A549 (cell line): ENCODE measurements at regions not wholly inside any gene's neighbourhood (a gene's known extent, or its start where the extent isn't known, plus 50 kb on each side); places are given as distances from the start of the nearest gene placed in this dataset.

Source experiments
- ATAC-seq, 2 experiments: fragments of 200-7000 bp in 1 of 2; fragments of >200 bp in 1 of 2; cut with Nextera tagmentation in 1 of 2; cut with Tn5 transposase in 1 of 2; 3 replicates each; pipeline versions ENCODE4 v1.8.0 to v1.9.1; 2018 to 2020; ENCODE audit warnings: mild to moderate bottlenecking in 1 of 2, moderate library complexity in 1 of 2
- CTCF ChIA-PET: fragments of 300-600 bp; sonication (Branson Sonifier 250); formaldehyde crosslinking; extraction: SDS; loops from one replicate; lab custom pipeline; 2021; ENCODE audit warnings: antibody characterized with exemption, inconsistent platforms; lab: Yijun Ruan, JAX
- POLR2A ChIA-PET: fragments of 350-600 bp; formaldehyde crosslinking; extraction: SDS; loops from one replicate; lab custom pipeline; 2021; ENCODE audit warnings: antibody characterized with exemption, inconsistent platforms; lab: Yijun Ruan, JAX
- DNase-seq, 2 experiments: peaks; one replicate each; pipeline versions ENCODE4 v3.0.0 to v3.0.0-alpha.2; 2011 to 2016; ENCODE audit warnings: low read depth in 1 of 2, low spot score in 1 of 2
- FAIRE-seq: peaks from 2 replicates; lab custom pipeline; 2011; peaks lifted over from hg19 to GRCh38; lab: Jason Lieb, UNC
- H3K27ac ChIP-seq, 2 experiments: fragments of >200 bp; sonication (Bioruptor Twin); formaldehyde crosslinking; 3 replicates each; pipeline ENCODE4 v1.5.1; 2016 to 2017
- H3K4me1 ChIP-seq: fragments of >200 bp; sonication (Bioruptor Twin); formaldehyde crosslinking; 3 replicates; pipeline ENCODE4 v1.6.1; 2016
- H3K4me2 ChIP-seq: fragments of >200 bp; sonication (Bioruptor Twin); formaldehyde crosslinking; 3 replicates; pipeline ENCODE4 v1.6.1; 2016
- H3K4me3 ChIP-seq: fragments of >200 bp; sonication (Bioruptor Twin); formaldehyde crosslinking; 3 replicates; pipeline ENCODE4 v1.5.1; 2016
- H3K9me3 ChIP-seq: fragments of >200 bp; sonication (Bioruptor Twin); formaldehyde crosslinking; 3 replicates; pipeline ENCODE4 v1.6.1; 2016
- BHLHE40 ChIP-seq: IDR thresholded peaks from 2 replicates; pipeline ENCODE4 v1.6.1; 2012; ENCODE audit warnings: low read depth, low read length, inconsistent platforms
- CHD2 ChIP-seq: fragments of 150-350 bp; IDR thresholded peaks from 2 replicates; pipeline ENCODE4 v1.6.1; 2014; ENCODE audit warnings: low read length; ENCODE audit not compliant: partially characterized antibody
- EHMT2 ChIP-seq: fragments of 200-600 bp; sonication (generic); IDR thresholded peaks from 2 replicates; pipeline ENCODE4 v1.6.1; 2016; ENCODE audit warnings: antibody characterized with exemption, low read depth, mild to moderate bottlenecking, moderate library complexity
- EP300 ChIP-seq, 2 experiments: fragments of >200 bp; sonication (Bioruptor Twin); formaldehyde crosslinking; IDR thresholded peaks; 2 replicates in 1 of 2; 3 replicates in 1 of 2; pipeline ENCODE4 v1.6.1; 2016 to 2017
- FOSB ChIP-seq: fragments of 250-450 bp; sonication (Bioruptor Pico); IDR thresholded peaks from 2 replicates; pipeline ENCODE4 v1.5.0; 2020; ENCODE audit warnings: mild to moderate bottlenecking, moderate library complexity
- FOSL2 ChIP-seq, 2 experiments: fragments of 450-650 bp in 1 of 2; fragments of >200 bp in 1 of 2; sonication (Bioruptor Twin) in 1 of 2; formaldehyde crosslinking; IDR thresholded peaks; 2 replicates each; pipeline versions ENCODE4 v1.5.0 to v1.6.1; 2016 to 2020; ENCODE audit warnings: mild to moderate bottlenecking in 1 of 2, moderate library complexity in 1 of 2
- FOXS1 ChIP-seq: fragments of 250-450 bp; sonication (Bioruptor Pico); IDR thresholded peaks from 2 replicates; pipeline ENCODE4 v1.5.0; 2020; ENCODE audit warnings: mild to moderate bottlenecking, moderate library complexity
- HDAC2 ChIP-seq: fragments of 200-600 bp; sonication (generic); IDR thresholded peaks from 2 replicates; pipeline ENCODE4 v1.6.1; 2016
- HEYL ChIP-seq: fragments of 250-450 bp; sonication (Bioruptor Pico); IDR thresholded peaks from 2 replicates; pipeline ENCODE4 v1.8.0; 2021; ENCODE audit warnings: mild to moderate bottlenecking, moderate library complexity
- HOXA7 ChIP-seq: fragments of 250-450 bp; sonication (Bioruptor Pico); IDR thresholded peaks from 2 replicates; pipeline ENCODE4 v1.5.0; 2020; ENCODE audit warnings: mild to moderate bottlenecking, moderate library complexity
- HOXB5 ChIP-seq: fragments of 250-450 bp; sonication (Bioruptor Pico); IDR thresholded peaks from 2 replicates; pipeline ENCODE4 v1.5.0; 2020; ENCODE audit warnings: mild to moderate bottlenecking, moderate library complexity
- JUN ChIP-seq, 2 experiments: fragments of >200 bp; sonication (Bioruptor Twin); formaldehyde crosslinking; IDR thresholded peaks; 2 replicates in 1 of 2; 3 replicates in 1 of 2; pipeline ENCODE4 v1.6.1; 2016 to 2017
- KDM1A ChIP-seq: fragments of 200-600 bp; sonication (generic); IDR thresholded peaks from 2 replicates; pipeline ENCODE4 v1.6.1; 2016; ENCODE audit warnings: low read depth, mild to moderate bottlenecking
- NPAS2 ChIP-seq: fragments of 250-450 bp; sonication (Bioruptor Pico); IDR thresholded peaks from 2 replicates; pipeline ENCODE4 v1.8.0; 2022; ENCODE audit warnings: mild to moderate bottlenecking, moderate library complexity, borderline replicate concordance
- NR3C1 ChIP-seq: fragments of >200 bp; sonication (Bioruptor Twin); formaldehyde crosslinking; IDR thresholded peaks from 3 replicates; pipeline ENCODE4 v1.6.1; 2017
- POLR2A ChIP-seq: IDR thresholded peaks from 2 replicates; pipeline ENCODE4 v1.6.1; 2012; ENCODE audit warnings: mild to moderate bottlenecking, low read length
- RAD21 ChIP-seq, 2 experiments: fragments of >200 bp in 1 of 2; sonication (Bioruptor Twin) in 1 of 2; formaldehyde crosslinking in 1 of 2; IDR thresholded peaks in 1 of 2; conservative IDR thresholded peaks in 1 of 2; 2 replicates in 1 of 2; 3 replicates in 1 of 2; pipeline ENCODE4 v1.6.1; 2012 to 2018; ENCODE audit warnings: inconsistent platforms in 1 of 2
- RARB ChIP-seq: fragments of 250-450 bp; sonication (Bioruptor Pico); IDR thresholded peaks from 2 replicates; pipeline ENCODE4 v1.8.0; 2021; ENCODE audit warnings: mild to moderate bottlenecking, moderate library complexity
- RFX5 ChIP-seq: fragments of 450-650 bp; IDR thresholded peaks from 2 replicates; pipeline ENCODE4 v1.7.1; 2014; ENCODE audit warnings: antibody characterized with exemption, mild to moderate bottlenecking, moderate library complexity
- RNF2 ChIP-seq: fragments of 200-600 bp; sonication (generic); IDR thresholded peaks from 2 replicates; pipeline ENCODE4 v1.6.1; 2016; ENCODE audit warnings: low read depth, mild to moderate bottlenecking, antibody characterized with exemption, moderate library complexity, borderline replicate concordance
- SMC3 ChIP-seq: fragments of >200 bp; sonication (Bioruptor Twin); formaldehyde crosslinking; IDR thresholded peaks from 3 replicates; pipeline ENCODE4 v1.6.1; 2018; ENCODE audit warnings: inconsistent platforms
- TP53 ChIP-seq: fragments of 250-450 bp; sonication (Bioruptor Pico); IDR thresholded peaks from 2 replicates; pipeline ENCODE4 v1.5.0; 2021; ENCODE audit warnings: mild to moderate bottlenecking, moderate library complexity
- ZNF302 ChIP-seq: fragments of 250-450 bp; sonication (Bioruptor Pico); IDR thresholded peaks from 2 replicates; pipeline ENCODE4 v1.9.0; 2021; ENCODE audit warnings: inconsistent platforms, mild to moderate bottlenecking, moderate library complexity
- WGBS: methylation state at CpG from one replicate; pipeline ENCODE4 v1.1.6; 2017; ENCODE audit errors: missing lambda C conversion rate; 5-methylcytosine and 5-hydroxymethylcytosine counted together
- TF ChIP-seq, protein P1 (sequence below): fragments of 450-650 bp; IDR thresholded peaks from 2 replicates; pipeline ENCODE4 v1.6.1; 2014; ENCODE audit warnings: antibody characterized with exemption
- TF ChIP-seq, protein P2 (sequence below): fragments of 200-600 bp; sonication (generic); IDR thresholded peaks from 2 replicates; pipeline ENCODE4 v1.6.1; 2016; ENCODE audit warnings: antibody characterized with exemption, mild to moderate bottlenecking, moderate library complexity
- TF ChIP-seq, protein P3 (sequence below): fragments of 250-450 bp; sonication (Bioruptor Pico); IDR thresholded peaks from 2 replicates; pipeline ENCODE4 v1.5.0; 2020; ENCODE audit warnings: low read depth, mild to moderate bottlenecking, moderate library complexity

DNA sequence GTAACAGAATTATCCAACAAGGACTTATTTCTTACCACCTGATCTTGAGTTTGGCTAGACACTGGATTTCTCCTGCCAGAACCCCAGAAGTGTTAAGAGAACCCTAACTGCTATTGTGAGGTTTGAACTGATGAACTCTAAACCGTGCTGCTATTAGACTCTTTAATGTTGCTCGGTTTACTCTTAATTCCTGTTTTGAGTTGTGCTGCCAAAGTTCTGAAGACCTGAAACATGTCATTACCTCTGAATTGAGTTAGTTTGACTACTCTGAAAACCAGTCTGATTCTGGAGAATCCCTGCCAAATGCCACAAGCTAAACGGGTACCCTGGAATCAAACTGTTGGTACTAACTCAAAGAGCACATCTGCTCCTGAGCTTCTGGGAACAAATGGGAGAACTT is 215.5 kb downstream of the KLF12 start:
- ATAC-seq: no peak
- ChIA-PET POLR2A (no interaction called here), CTCF (no interaction called here)
- WGBS: 41% methylated on average over 3 of the region's 3 CpGs
- Histone ChIP-seq H3K4me1 (peaks cover 10% of the 10 kb centered on the region; the same call in 2 of the 3 replicates), H3K9me3 (no peaks in the 10 kb centered on the region)
- FAIRE-seq: no peak
- TF ChIP-seq CHD2 (no peak), POLR2A (no peak), KDM1A (no peak), SMC3 (no peak), HOXA7 (CRISPR knock-in tag) (no peak), NPAS2 (CRISPR knock-in tag) (no peak), FOXS1 (CRISPR knock-in tag) (no peak)
- TF ChIP-seq, all 56 proteins: peak for 0
- Histone ChIP-seq H3K4me3 (no peak overlapping the region), H3K4me2 (no peak overlapping the region), H3K27ac (no peak overlapping the region)
- no peak for DNase-seq

DNA sequence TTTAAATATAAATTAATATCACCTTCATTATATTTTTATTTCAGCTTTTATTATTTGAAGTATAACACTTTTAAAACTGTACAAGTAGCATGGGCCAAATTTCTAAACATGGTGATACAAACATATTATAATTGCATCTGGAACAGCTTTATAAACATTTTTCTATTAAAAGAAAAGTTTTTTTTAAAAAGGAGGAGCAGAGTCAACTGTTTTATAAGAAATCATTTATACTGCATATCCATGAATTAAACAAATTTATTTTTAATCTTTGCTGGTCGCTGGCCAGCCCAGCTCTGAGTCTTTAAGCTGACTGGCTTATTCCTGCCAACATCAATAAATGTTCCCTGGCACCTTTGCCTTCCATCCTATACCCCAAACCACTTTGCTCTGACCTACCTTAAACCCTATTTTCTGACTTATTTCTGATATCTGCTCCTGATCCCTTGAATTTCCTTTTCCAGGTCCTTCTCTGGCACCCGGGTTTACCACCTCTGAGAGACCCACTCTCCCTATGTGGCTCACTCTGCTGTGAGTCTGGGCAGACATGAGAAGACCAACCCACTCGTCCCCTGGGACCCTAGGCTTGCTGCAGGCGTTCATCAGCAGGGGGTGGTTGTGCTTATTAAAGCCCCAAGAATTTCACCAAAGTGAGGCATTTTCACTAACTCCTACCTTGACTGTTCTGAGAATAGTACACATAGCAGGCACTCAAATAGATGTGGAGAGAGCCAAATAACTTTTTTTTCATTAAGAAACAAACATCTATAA is 220.3 kb downstream of the KLF12 start:
- Histone ChIP-seq H3K4me2 (no peak overlapping the region), H3K4me1 (no peaks in the 10 kb centered on the region), H3K9me3 (no peaks in the 10 kb centered on the region), H3K27ac (no peak overlapping the region), H3K4me3 (no peak overlapping the region)
- WGBS: 63% methylated on average over 4 of the region's 4 CpGs
- DNase-seq: no peak
- POLR2A ChIA-PET: no interaction called here
- TF ChIP-seq TP53 (no peak), RNF2 (no peak), RFX5 (no peak)
- CTCF ChIA-PET: interaction anchor here (0.6 kb wide), 1 partner anchor 744 kb away, joined by 3 read pairs; no protein-coding TSS in a partner anchor
- no peak for FAIRE-seq
- ATAC-seq: no peak

DNA sequence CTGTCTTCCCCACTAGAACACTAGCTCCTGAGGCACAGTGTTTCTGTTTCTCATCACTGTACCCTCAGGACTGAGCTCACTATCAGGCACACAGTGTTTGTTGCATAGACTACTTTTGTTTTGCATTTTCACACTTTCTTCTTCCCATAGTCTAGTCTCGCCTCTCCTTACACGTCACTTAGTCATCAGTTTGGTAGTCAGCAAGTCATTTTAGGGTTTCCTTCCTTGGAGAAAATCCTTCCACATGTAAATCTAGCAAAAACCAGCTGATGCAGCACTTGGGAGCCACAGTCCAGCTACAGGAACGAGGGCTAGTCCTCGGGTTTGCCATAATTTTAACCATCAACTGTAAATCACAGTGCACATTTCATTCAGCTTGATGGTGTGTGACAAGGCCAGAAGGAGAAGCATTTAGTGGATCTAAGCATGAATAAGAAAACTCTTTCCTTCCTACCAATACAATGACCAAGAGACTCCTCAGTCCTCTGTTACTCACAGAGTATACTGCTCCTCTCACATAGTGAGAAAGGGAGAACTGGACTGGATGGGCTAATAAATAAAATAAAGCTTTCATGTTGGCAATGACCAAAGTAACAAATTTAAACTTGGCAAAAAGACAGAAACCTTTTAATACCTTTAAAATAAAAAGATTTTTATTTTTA is 221.0 kb downstream of the KLF12 start:
- no peak overlapping the region for H3K4me2 ChIP-seq
- TF ChIP-seq EP300 (IDR thresholded peaks at IDR 0.05) (no peak), BHLHE40 (no peak), HOXB5 (CRISPR knock-in tag) (no peak), RARB (CRISPR knock-in tag) (no peak), NR3C1 (no peak), ZNF302 (CRISPR knock-in tag) (no peak), JUN (IDR thresholded peaks at IDR 0.05) (no peak)
- TF ChIP-seq, protein P1, sequence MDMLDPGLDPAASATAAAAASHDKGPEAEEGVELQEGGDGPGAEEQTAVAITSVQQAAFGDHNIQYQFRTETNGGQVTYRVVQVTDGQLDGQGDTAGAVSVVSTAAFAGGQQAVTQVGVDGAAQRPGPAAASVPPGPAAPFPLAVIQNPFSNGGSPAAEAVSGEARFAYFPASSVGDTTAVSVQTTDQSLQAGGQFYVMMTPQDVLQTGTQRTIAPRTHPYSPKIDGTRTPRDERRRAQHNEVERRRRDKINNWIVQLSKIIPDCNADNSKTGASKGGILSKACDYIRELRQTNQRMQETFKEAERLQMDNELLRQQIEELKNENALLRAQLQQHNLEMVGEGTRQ: no peak
- CTCF ChIA-PET: interaction anchor here (0.5 to 0.6 kb wide), 2 partner anchors 106 to 743 kb away, joined by 3 read pairs; no protein-coding TSS in a partner anchor

DNA sequence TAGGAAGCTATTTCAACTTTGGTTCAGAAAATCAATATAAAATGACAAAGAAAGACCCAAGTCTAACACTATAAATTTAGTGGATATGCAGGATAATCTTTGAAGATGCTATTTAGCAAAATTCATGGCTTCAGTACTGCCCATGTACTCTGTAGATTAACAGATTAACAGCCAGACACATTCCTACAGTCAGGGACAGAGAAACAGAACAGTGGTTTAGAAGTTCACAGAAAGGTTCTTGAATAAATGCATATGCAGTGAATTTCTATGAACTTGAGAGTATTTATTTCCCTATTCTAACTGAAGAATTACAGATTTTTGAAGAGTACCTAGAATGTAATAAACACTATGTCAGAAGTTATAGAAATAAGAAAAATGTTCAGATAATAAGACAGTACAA is 222.8 kb downstream of the KLF12 start:
- ChIA-PET CTCF (no interaction called here), POLR2A (no interaction called here)
- no peak for FAIRE-seq
- H3K27ac ChIP-seq: no peak overlapping the region
- H3K4me1 ChIP-seq: no peaks in the 10 kb centered on the region
- H3K4me3 ChIP-seq: no peak overlapping the region
- no peak for DNase-seq
- H3K4me2 ChIP-seq: no peak overlapping the region
- no peaks in the 10 kb centered on the region for H3K9me3 ChIP-seq
- ATAC-seq: no peak
- TF ChIP-seq RARB (CRISPR knock-in tag) (no peak), HEYL (CRISPR knock-in tag) (no peak), FOSB (CRISPR knock-in tag) (no peak), NR3C1 (no peak), EHMT2 (no peak), RAD21 (conservative IDR thresholded peaks at IDR 0.05 in 1 of 2, IDR thresholded peaks at IDR 0.05 in 1 of 2) (no peak), HDAC2 (no peak), FOSL2 (IDR thresholded peaks at IDR 0.05) (no peak), FOSL2 (CRISPR knock-in tag; IDR thresholded peaks at IDR 0.05) (no peak), SMC3 (no peak)
- TF ChIP-seq, protein P2, sequence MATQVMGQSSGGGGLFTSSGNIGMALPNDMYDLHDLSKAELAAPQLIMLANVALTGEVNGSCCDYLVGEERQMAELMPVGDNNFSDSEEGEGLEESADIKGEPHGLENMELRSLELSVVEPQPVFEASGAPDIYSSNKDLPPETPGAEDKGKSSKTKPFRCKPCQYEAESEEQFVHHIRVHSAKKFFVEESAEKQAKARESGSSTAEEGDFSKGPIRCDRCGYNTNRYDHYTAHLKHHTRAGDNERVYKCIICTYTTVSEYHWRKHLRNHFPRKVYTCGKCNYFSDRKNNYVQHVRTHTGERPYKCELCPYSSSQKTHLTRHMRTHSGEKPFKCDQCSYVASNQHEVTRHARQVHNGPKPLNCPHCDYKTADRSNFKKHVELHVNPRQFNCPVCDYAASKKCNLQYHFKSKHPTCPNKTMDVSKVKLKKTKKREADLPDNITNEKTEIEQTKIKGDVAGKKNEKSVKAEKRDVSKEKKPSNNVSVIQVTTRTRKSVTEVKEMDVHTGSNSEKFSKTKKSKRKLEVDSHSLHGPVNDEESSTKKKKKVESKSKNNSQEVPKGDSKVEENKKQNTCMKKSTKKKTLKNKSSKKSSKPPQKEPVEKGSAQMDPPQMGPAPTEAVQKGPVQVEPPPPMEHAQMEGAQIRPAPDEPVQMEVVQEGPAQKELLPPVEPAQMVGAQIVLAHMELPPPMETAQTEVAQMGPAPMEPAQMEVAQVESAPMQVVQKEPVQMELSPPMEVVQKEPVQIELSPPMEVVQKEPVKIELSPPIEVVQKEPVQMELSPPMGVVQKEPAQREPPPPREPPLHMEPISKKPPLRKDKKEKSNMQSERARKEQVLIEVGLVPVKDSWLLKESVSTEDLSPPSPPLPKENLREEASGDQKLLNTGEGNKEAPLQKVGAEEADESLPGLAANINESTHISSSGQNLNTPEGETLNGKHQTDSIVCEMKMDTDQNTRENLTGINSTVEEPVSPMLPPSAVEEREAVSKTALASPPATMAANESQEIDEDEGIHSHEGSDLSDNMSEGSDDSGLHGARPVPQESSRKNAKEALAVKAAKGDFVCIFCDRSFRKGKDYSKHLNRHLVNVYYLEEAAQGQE: no peak
- TF ChIP-seq, protein P3, sequence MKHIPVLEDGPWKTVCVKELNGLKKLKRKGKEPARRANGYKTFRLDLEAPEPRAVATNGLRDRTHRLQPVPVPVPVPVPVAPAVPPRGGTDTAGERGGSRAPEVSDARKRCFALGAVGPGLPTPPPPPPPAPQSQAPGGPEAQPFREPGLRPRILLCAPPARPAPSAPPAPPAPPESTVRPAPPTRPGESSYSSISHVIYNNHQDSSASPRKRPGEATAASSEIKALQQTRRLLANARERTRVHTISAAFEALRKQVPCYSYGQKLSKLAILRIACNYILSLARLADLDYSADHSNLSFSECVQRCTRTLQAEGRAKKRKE (CRISPR knock-in tag): no peak

More for the DNA sequence above, 221.0 kb downstream of the KLF12 start:
- Histone ChIP-seq H3K4me3 (no peak overlapping the region), H3K9me3 (no peaks in the 10 kb centered on the region), H3K4me1 (no peaks in the 10 kb centered on the region), H3K27ac (no peak overlapping the region)
- DNase-seq (no peak), FAIRE-seq (no peak), ATAC-seq (no peak)
- 86% methylated on average over 4 of the region's 4 CpGs for WGBS
- POLR2A ChIA-PET: no interaction called here
